Retinal pigment epithelial cell (primary cell): ENCODE measurements at regions not wholly inside any gene's neighbourhood (a gene's known extent, or its start where the extent isn't known, plus 50 kb on each side); places are given as distances from the start of the nearest gene placed in this dataset.

Source experiments
- DNase-seq: peaks from one replicate; pipeline ENCODE4 v3.0.0-alpha.2; 2010; ENCODE audit warnings: low read depth
- H3K4me3 ChIP-seq: 2 replicates; pipeline ENCODE4 v1.5.1; 2011; ENCODE audit warnings: mild to moderate bottlenecking, low read length, control low read depth, moderate library complexity
- CTCF ChIP-seq: conservative IDR thresholded peaks from 2 replicates; pipeline ENCODE4 v1.5.1; 2011; ENCODE audit warnings: low read depth, low read length, control low read depth, inconsistent platforms

- DNase-seq: no peak
- no peak for TF ChIP-seq CTCF
- H3K4me3 ChIP-seq: no peak overlapping the region
These were observed 88.6 kb downstream of the RTL6 start for GRCh38 chr22:44409211-44409973.

- H3K4me3 ChIP-seq: no peak overlapping the region
- no peak for TF ChIP-seq CTCF
- no peak for DNase-seq
These were observed 89.2 kb downstream of the RTL6 start for GRCh38 chr22:44408829-44409192.

DNA sequence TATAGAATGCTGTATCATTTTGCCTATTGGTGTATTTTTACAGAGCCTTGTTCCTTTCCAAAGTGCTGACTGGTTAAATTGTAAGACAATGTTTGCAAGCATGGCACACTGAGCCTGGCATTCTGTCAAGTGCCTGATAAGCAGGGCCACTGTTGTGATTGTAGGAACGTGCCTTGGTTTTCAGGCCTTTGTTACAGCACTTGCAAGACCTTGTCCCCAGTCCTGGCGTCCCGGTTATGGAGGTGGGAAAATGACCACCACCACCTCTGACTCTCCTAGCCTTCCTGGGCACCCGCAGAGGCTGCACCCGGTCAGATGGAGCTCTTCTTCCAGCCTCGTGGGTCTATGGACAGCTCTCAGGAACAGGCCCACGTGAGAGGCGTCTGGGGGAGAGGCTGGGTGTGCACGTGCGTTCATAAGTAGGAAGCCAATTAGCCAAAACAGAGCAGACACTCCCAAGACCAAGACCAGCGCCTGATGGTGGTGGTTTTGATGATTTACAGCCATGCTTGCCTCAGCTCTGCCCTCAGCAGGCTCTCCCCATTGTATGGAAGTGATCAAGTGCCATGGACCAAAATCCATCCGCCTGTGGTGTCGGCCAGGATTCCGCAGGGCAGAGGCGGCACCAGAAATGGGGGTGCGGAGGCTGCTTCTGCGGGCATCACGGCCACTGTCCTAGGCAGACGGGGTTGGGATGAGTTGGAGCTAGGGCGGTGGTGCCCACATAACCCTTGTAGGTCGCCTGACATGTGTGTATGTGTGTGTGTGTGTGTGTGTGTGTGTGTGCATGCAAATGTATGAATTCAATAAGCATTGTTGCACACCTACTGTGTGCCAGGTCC lies 89.8 kb downstream of the RTL6 start:
- no peak for DNase-seq
- H3K4me3 ChIP-seq: no peak overlapping the region
- TF ChIP-seq CTCF: no peak

- no peak for TF ChIP-seq CTCF
- no peak overlapping the region for H3K4me3 ChIP-seq
- DNase-seq: no peak
These were observed 90.7 kb downstream of the RTL6 start for GRCh38 chr22:44407171-44407986.

DNA sequence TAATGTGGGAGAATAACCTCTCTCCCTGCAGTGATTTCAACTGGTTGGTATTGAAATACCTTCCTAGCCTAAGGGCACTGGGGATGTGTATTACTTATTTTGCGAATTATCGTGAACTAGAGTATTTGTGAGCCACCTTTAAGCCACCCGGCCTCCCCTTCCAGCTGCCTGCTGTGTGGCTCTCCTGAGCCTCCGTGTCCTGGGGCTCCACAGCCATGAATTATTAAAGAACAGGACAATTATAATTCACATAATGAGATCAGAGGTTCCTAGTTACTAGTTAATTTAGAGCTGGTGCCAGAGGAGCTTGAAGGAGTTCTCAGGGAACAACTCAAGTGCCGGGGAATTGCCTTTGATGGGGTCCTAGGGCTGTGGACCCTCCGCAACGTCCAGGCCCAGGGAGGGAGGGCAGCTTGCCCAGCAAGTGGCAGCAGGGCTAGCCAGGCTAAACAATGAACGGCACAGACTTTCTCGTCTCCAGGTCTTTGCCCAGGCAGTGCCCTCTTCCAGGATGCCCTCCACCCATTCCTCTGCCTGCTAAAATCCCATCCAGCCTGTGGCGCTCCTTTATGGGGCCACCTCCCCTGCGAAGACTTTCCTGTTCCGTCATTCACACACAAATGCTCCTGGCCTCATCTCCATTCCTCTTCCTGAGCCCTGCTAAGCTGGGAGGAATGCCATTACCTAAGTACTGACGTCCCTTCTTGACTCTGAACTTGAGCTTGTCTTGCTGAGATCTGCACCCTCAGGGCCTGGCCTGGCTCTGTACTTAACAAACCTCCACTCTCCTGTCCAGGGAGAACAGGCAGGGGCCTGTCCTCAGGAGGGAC lies 91.5 kb downstream of the RTL6 start:
- TF ChIP-seq CTCF: no peak
- peak; percentile 8 for DNase-seq
- H3K4me3 ChIP-seq: no peak overlapping the region

DNA sequence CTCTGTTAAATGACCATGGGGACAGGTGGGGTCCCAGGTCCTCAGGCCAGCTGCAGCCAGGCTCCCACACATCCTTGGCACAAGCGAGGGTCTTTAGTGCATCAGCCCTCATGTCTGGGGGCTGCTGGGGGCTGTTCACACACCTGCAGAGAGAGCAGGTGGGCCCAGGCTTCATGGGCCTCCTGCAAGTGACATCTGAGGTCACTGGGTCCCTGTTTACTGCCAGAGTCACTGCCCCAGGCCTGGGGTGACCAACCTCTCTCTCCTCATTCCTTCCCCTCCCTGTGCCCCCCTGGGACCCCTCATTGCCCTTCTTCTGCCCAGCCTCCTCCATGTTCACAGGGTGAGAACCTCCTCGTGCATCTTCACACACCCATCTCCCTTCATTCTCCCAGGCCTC lies 92.4 kb downstream of the RTL6 start:
- no peak overlapping the region for H3K4me3 ChIP-seq
- TF ChIP-seq CTCF: no peak
- no peak for DNase-seq
